ENCODE measurements at regions not wholly inside any gene's neighbourhood (a gene's known extent, or its start where the extent isn't known, plus 50 kb on each side); places are given as distances from the start of the nearest gene placed in this dataset.

DNA sequence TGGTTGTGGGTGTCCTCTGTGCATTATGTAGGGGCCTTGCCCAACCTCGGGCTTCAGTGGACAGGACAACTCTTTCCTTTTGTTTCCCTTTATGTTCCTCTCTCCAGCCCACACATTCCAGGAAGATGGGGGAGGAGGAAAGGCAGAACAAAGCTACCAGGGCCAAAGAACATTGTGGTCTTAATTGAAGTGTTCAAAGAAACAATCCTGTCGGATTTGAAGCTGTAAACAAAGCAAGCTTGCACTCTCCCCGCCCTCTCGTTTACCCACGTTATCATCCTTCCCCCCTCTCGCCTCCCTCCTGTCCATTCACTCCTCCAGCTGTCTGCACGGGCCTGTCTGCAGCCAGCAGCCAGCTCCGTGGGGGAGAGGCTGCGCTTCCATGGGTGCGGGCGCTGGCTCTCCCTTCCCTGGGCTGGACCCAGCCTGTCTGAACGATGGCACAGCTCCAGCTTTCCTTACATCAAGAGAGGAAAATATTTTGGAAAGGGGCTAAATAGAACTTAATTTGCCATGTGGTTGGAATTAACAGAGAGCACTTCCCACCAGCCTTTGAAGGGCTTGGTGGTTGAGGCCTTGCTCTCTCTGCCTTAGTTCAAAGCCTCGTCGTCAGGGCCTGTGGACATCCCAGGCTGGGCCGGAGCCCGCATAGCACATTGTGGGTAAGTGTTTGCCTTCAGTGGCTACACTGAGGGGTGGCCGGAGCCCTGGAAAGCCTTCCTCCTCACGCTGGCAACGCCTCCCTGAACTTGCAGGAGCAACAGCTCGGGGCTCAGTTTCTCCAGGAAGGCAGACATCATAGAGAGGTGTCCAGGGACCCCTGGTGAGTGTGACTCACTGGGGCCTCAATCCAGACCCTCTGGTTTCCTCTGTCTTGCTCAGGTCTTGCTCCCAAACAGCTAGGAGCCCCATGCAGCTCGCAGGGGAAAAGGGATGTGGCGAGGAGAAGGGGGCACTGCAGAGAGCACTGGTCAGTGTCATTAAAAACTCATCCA is 60.6 kb upstream of the HS6ST1 start:
- Histone ChIP-seq H3K36me3 (ENCODE audit: insufficient read depth, low read length) (no peaks in the 10 kb centered on the region), H3K27ac (ENCODE audit: low read depth, low read length) (no peak overlapping the region), H3K4me1 (ENCODE audit: insufficient read depth, low read length) (peaks cover 15% of the 10 kb centered on the region), H3K27me3 (ENCODE audit: insufficient read depth, low read length, poor library complexity, severe bottlenecking) (peaks cover 8% of the 10 kb centered on the region), H3K9me3 (ENCODE audit: low read length) (no peaks in the 10 kb centered on the region), H3K4me3 (ENCODE audit: low read length) (no peak overlapping the region)
- Mint-ChIP-seq H3K36me3 (no peaks in the 10 kb centered on the region), H3K27ac (no peak overlapping the region), H3K27me3 (peaks cover 13 to 42% of the 10 kb centered on the region in 2 donors), H3K4me1 (peaks cover 11 to 32% (median 15%) of the 10 kb centered on the region in 3 donors), H3K4me3 (no peak overlapping the region), H3K9me3 (no peaks in the 10 kb centered on the region)
- POLR2A ChIA-PET: no interaction called here
- CTCF ChIA-PET: no interaction called here
- peak in 1 of 5 donors; percentile 13 for DNase-seq

DNA sequence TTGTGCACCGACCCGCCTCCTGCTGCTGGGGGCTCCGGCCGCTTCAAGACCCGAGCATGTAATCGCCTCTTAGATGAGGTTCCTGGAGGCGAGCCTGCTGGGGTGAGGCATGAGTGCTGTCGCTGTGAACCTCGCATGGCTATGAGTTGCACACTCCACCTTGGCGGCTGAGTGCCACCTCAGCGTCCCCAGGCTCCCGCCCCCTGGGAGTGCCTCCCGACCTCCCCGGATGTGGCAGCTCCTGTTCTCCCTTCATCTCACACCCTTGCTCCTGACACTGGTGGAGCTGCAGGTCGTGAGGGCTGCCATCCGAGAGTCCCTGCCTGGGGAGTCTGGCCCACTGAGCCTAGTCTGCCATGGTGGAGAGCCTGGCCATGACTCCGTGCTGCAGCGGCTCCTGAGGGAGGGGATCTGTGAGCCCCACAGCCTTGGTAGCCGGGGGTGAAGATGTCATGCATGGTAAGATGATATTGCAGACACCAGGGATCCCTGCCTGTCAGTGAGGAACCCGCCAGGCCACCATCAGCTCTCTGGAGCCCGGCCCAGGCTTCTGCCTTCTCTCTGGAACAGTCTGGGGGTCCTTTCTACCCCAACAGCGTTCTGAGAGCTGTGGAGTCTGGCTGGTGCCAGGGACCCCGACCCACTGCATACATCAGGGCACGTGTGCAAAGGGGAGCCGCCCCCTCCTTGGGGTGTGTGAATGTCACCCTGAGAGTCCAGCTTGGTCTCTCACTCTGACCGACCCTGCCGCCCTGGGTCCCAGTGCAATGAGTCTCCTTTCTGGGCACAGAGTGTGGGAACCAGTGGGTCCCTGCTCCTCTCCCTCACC is 61.6 kb upstream of the HS6ST1 start:
- Mint-ChIP-seq H3K4me3 (no peak overlapping the region), H3K27ac (no peak overlapping the region), H3K4me1 (peaks cover 11 to 31% (median 17%) of the 10 kb centered on the region in 3 donors), H3K27me3 (peaks cover 14 to 48% of the 10 kb centered on the region in 2 donors), H3K36me3 (no peaks in the 10 kb centered on the region), H3K9me3 (no peaks in the 10 kb centered on the region)
- Histone ChIP-seq H3K36me3 (ENCODE audit: insufficient read depth, low read length) (no peaks in the 10 kb centered on the region), H3K4me3 (ENCODE audit: low read length) (no peak overlapping the region), H3K27me3 (ENCODE audit: insufficient read depth, low read length, poor library complexity, severe bottlenecking) (peaks cover 11% of the 10 kb centered on the region), H3K9me3 (ENCODE audit: low read length) (no peaks in the 10 kb centered on the region), H3K4me1 (ENCODE audit: insufficient read depth, low read length) (peaks cover 15% of the 10 kb centered on the region), H3K27ac (ENCODE audit: low read depth, low read length) (no peak overlapping the region)
- ChIA-PET POLR2A (no interaction called here), CTCF (no interaction called here)
- peak in 1 of 5 donors; percentile 30 for DNase-seq

DNA sequence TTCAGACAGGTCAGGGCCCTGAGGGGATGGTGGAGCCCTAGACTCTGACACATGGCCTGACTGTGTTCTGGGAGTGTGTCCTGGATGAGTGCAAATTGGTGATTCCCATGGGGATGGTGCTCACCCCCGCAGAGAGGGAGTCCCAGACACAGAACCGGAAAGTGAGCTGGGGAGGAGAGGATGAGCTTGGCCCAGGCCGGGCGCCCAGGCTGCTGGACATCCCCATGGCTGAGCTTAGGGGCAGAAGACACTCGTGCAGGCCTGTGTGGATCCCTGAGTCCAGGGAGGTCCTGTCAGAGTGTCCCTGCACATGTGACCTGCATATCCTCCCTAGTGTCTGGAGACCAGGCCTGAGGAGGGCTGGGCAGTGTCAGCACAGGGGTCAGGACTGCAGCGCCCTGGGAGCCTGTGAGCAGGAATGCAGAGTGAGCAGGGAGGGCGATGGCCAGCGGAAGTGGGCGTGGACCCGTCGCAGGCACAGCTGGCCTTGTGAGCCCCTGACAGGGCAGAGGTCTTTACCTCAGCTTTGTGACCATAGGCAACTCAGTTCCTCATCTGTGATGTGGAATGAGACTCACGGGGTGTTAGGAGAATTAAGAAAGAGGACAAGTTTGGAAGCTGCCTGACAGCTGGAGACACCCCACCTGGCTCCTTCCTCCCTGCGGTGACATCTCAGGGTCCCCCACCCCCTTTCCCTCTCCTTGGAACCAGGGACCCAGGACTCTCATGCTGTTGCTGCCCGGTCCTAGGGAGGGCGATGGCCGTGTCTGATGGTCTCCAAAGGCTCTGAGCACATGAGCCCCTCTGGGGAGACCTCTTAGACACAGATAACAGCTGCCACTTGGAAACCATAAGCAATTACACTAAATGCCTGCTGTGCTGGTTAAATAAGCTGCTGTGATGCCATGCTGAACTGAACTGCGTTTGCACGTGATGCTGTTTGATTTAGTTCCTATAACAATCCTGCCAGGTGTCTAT is 62.6 kb upstream of the HS6ST1 start:
- H3K27me3 ChIP-seq (ENCODE audit: insufficient read depth, low read length, poor library complexity, severe bottlenecking): peaks cover 11% of the 10 kb centered on the region
- H3K27me3 Mint-ChIP-seq: peaks cover 24 to 54% of the 10 kb centered on the region in 2 donors
- peaks cover 11 to 31% (median 15%) of the 10 kb centered on the region in 3 donors for H3K4me1 Mint-ChIP-seq
- H3K27ac ChIP-seq (ENCODE audit: low read depth, low read length): no peak overlapping the region
- H3K4me3 Mint-ChIP-seq: peak overlapping the region in 3 of 7 donors; percentile 43 to 64 (median 50)
- no peaks in the 10 kb centered on the region for H3K9me3 ChIP-seq (ENCODE audit: low read length)
- H3K4me1 ChIP-seq (ENCODE audit: insufficient read depth, low read length): peaks cover 15% of the 10 kb centered on the region
- peak in 1 of 5 donors; percentile 35 for DNase-seq
- H3K36me3 Mint-ChIP-seq: no peaks in the 10 kb centered on the region
- no peaks in the 10 kb centered on the region for H3K36me3 ChIP-seq (ENCODE audit: insufficient read depth, low read length)
- H3K27ac Mint-ChIP-seq: peak overlapping the region in 1 of 8 donors; percentile 50
- H3K4me3 ChIP-seq (ENCODE audit: low read length): no peak overlapping the region
- no peaks in the 10 kb centered on the region for H3K9me3 Mint-ChIP-seq
- ChIA-PET POLR2A (interaction anchor here (1.0 kb wide), 1 partner anchor 9 kb away, joined by 3 read pairs; no protein-coding TSS in a partner anchor), CTCF (no interaction called here)

DNA sequence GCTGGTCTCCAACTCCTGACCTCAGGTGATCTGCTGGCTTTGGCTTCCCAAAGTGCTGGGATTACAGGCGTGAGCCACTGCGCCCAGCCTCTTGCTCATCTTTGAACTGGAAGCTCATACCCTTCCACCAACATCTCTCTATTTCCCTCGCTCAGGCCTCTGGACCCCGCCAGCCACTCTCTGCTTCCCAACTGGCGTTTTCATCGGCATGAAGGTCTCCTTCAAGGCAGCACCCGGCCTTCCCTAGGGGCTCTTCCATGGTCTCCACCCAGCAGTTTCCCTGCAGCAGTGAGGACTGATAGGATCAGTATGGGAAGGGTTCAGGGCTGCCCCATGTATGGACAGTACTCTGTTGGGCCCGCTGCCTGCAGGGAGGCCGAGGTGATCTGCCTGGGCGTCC is 65.8 kb upstream of the HS6ST1 start:
- no peaks in the 10 kb centered on the region for H3K36me3 ChIP-seq (ENCODE audit: insufficient read depth, low read length)
- no peaks in the 10 kb centered on the region for H3K36me3 Mint-ChIP-seq
- peak overlapping the region in 1 of 8 donors; percentile 75 for H3K27ac Mint-ChIP-seq
- H3K9me3 Mint-ChIP-seq: no peaks in the 10 kb centered on the region
- peaks cover 15 to 43% of the 10 kb centered on the region in 2 donors for H3K27me3 Mint-ChIP-seq
- DNase-seq: peak in 1 of 5 donors; percentile 16
- H3K9me3 ChIP-seq (ENCODE audit: low read length): no peaks in the 10 kb centered on the region
- peaks cover 11% of the 10 kb centered on the region for H3K27me3 ChIP-seq (ENCODE audit: insufficient read depth, low read length, poor library complexity, severe bottlenecking)
- peaks cover 11 to 26% (median 15%) of the 10 kb centered on the region in 3 donors for H3K4me1 Mint-ChIP-seq
- no peak overlapping the region for H3K4me3 Mint-ChIP-seq
- peaks cover 15% of the 10 kb centered on the region for H3K4me1 ChIP-seq (ENCODE audit: insufficient read depth, low read length)
- no peak overlapping the region for H3K4me3 ChIP-seq (ENCODE audit: low read length)
- POLR2A ChIA-PET: no interaction called here
- H3K27ac ChIP-seq (ENCODE audit: low read depth, low read length): no peak overlapping the region
- CTCF ChIA-PET: no interaction called here

DNA sequence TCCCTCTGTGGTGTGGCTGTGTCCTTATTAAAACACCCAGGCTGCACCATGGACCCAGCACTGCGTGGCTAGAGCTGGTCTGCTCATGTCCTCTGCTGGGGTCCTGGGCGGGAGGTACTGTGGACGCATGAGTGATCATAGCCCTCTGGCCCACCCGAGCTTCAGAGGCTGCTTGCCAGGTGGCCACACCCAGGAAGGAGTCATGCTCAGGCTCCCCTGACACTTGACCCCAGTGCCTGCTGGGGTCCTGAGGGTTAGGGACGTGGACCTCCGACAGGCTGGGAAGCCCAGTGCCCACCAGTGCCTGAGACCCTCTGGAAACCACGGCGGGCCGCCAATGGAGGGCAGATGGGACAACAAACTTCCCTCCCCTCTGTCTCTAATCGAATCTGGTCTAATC is 66.3 kb upstream of the HS6ST1 start:
- peak in 1 of 5 donors; percentile 14 for DNase-seq
- no peaks in the 10 kb centered on the region for H3K36me3 Mint-ChIP-seq
- peak overlapping the region in 1 of 8 donors; percentile 19 for H3K27ac Mint-ChIP-seq
- Histone ChIP-seq H3K27ac (ENCODE audit: low read depth, low read length) (no peak overlapping the region), H3K9me3 (ENCODE audit: low read length) (no peaks in the 10 kb centered on the region), H3K27me3 (ENCODE audit: insufficient read depth, low read length, poor library complexity, severe bottlenecking) (peaks cover 11% of the 10 kb centered on the region), H3K4me3 (ENCODE audit: low read length) (no peak overlapping the region), H3K36me3 (ENCODE audit: insufficient read depth, low read length) (no peaks in the 10 kb centered on the region), H3K4me1 (ENCODE audit: insufficient read depth, low read length) (peaks cover 15% of the 10 kb centered on the region)
- peaks cover 11 to 26% (median 15%) of the 10 kb centered on the region in 3 donors for H3K4me1 Mint-ChIP-seq
- POLR2A ChIA-PET: no interaction called here
- peaks cover 15 to 46% of the 10 kb centered on the region in 2 donors for H3K27me3 Mint-ChIP-seq
- no peak overlapping the region for H3K4me3 Mint-ChIP-seq
- CTCF ChIA-PET: no interaction called here
- H3K9me3 Mint-ChIP-seq: no peaks in the 10 kb centered on the region

DNA sequence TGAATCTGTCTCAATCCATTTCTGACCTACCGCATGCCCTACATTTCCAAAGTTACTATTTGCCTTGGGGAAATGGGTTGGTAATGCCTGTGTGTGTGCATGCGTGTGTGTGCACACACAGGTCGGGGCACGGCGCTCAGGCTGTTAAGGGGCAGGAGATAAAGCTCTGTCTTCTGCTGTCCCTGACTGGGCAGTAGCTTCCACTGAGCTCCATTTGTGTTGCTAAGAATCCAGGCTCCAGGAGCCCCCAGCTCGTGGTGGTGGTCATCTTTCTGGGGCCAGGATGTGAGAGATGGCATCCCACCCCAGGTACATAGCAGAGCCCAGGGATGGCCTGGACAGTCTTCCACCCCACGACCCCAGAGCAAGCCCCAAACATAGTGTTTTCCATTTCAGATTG is 66.7 kb upstream of the HS6ST1 start:
- ChIA-PET POLR2A (no interaction called here), CTCF (interaction anchor here (1.0 kb wide), 1 partner anchor 9 kb away, joined by 3 read pairs; no protein-coding TSS in a partner anchor)
- no peaks in the 10 kb centered on the region for H3K36me3 ChIP-seq (ENCODE audit: insufficient read depth, low read length)
- no peak overlapping the region for H3K27ac Mint-ChIP-seq
- no peaks in the 10 kb centered on the region for H3K9me3 Mint-ChIP-seq
- DNase-seq: no peak
- H3K9me3 ChIP-seq (ENCODE audit: low read length): no peaks in the 10 kb centered on the region
- H3K4me3 Mint-ChIP-seq: no peak overlapping the region
- no peaks in the 10 kb centered on the region for H3K36me3 Mint-ChIP-seq
- H3K27me3 ChIP-seq (ENCODE audit: insufficient read depth, low read length, poor library complexity, severe bottlenecking): peaks cover 10% of the 10 kb centered on the region
- no peak overlapping the region for H3K27ac ChIP-seq (ENCODE audit: low read depth, low read length)
- H3K4me1 ChIP-seq (ENCODE audit: insufficient read depth, low read length): peaks cover 15% of the 10 kb centered on the region
- H3K4me3 ChIP-seq (ENCODE audit: low read length): no peak overlapping the region
- H3K4me1 Mint-ChIP-seq: peaks cover 11 to 26% (median 15%) of the 10 kb centered on the region in 3 donors
- peaks cover 15 to 46% of the 10 kb centered on the region in 2 donors for H3K27me3 Mint-ChIP-seq

DNA sequence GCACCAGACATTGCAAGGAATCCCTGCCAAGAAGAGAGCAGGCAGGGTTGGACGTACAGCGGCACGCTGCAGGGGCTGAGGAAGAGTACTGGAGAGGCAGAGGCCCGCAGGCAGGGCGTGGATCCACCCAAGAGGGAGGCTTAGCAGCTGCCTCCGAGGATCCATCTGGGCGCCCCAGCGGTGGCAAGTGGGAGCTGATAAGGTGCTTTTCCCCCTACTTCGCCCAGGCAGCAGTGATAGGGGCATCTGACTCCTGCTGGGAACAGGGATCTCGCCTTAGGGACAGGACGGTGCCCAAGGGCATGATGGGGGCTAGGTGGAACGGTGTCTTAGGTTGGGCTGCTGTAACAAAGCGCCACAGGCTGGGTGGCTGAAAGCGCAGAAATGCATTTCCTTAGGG is 67.4 kb upstream of the HS6ST1 start:
- peaks cover 11 to 22% (median 15%) of the 10 kb centered on the region in 3 donors for H3K4me1 Mint-ChIP-seq
- Histone ChIP-seq H3K27ac (ENCODE audit: low read depth, low read length) (no peak overlapping the region), H3K36me3 (ENCODE audit: insufficient read depth, low read length) (no peaks in the 10 kb centered on the region), H3K4me3 (ENCODE audit: low read length) (no peak overlapping the region), H3K9me3 (ENCODE audit: low read length) (no peaks in the 10 kb centered on the region), H3K27me3 (ENCODE audit: insufficient read depth, low read length, poor library complexity, severe bottlenecking) (peaks cover 3% of the 10 kb centered on the region), H3K4me1 (ENCODE audit: insufficient read depth, low read length) (peaks cover 15% of the 10 kb centered on the region)
- H3K27me3 Mint-ChIP-seq: peaks cover 15 to 44% of the 10 kb centered on the region in 2 donors
- no peaks in the 10 kb centered on the region for H3K36me3 Mint-ChIP-seq
- CTCF ChIA-PET: interaction anchor here (1.0 kb wide), 1 partner anchor 8 kb away, joined by 3 read pairs; no protein-coding TSS in a partner anchor
- H3K27ac Mint-ChIP-seq: no peak overlapping the region
- H3K9me3 Mint-ChIP-seq: no peaks in the 10 kb centered on the region
- peak in 1 of 5 donors; percentile 19 for DNase-seq
- no peak overlapping the region for H3K4me3 Mint-ChIP-seq
- POLR2A ChIA-PET: no interaction called here
